ENCODE measurements at regions not wholly inside any gene's neighbourhood (a gene's known extent, or its start where the extent isn't known, plus 50 kb on each side); places are given as distances from the start of the nearest gene placed in this dataset.

GRCh38 chr13:24052547-24053518, 107.7 kb upstream of the SPATA13 start:
- H3K9me3 ChIP-seq (ENCODE audit: insufficient read depth, low read depth, low read length): no peaks in the 10 kb centered on the region
- H3K9me2 ChIP-seq (replicated peaks; ENCODE audit: low read depth, low read length): no peaks in the 10 kb centered on the region
- H3K27me3 ChIP-seq (ENCODE audit: insufficient read depth, low read length, poor library complexity, severe bottlenecking): no peaks in the 10 kb centered on the region
- no peak overlapping the region for H3K9ac ChIP-seq (ENCODE audit: low read depth, low read length, poor library complexity, severe bottlenecking)
- H3K4me1 ChIP-seq (ENCODE audit: insufficient read depth, low read length, poor library complexity, severe bottlenecking): no peaks in the 10 kb centered on the region
- H3K36me3 ChIP-seq (ENCODE audit: insufficient read depth, low read length): no peaks in the 10 kb centered on the region
- TF ChIP-seq CTCF (conservative IDR thresholded peaks at IDR 0.05; ENCODE audit: low read length) (no peak), EZH2phosphoT487 (IDR thresholded peaks at IDR 0.05; ENCODE audit: borderline replicate concordance) (no peak)
- no peaks in the 10 kb centered on the region for H4K20me1 ChIP-seq (ENCODE audit: insufficient read depth, low read length, poor library complexity, severe bottlenecking)
- no peak overlapping the region for H2AFZ ChIP-seq (ENCODE audit: low read length)
- H3K79me2 ChIP-seq (ENCODE audit: insufficient read depth, low read length): no peaks in the 10 kb centered on the region
- no peak overlapping the region for H3K4me3 ChIP-seq (ENCODE audit: low read length, poor library complexity, severe bottlenecking)
- H3K4me2 ChIP-seq (ENCODE audit: low read depth, low read length, poor library complexity, severe bottlenecking): no peak overlapping the region
- H3F3A ChIP-seq (ENCODE audit: low read depth): no peaks in the 10 kb centered on the region

- no peaks in the 10 kb centered on the region for H3K79me2 ChIP-seq (ENCODE audit: insufficient read depth, low read length)
- H3K9me3 ChIP-seq (ENCODE audit: insufficient read depth, low read depth, low read length): no peaks in the 10 kb centered on the region
- H3F3A ChIP-seq (ENCODE audit: low read depth): no peaks in the 10 kb centered on the region
- H3K4me2 ChIP-seq (ENCODE audit: low read depth, low read length, poor library complexity, severe bottlenecking): peak overlapping the region; percentile 19
- no peaks in the 10 kb centered on the region for H3K4me1 ChIP-seq (ENCODE audit: insufficient read depth, low read length, poor library complexity, severe bottlenecking)
- TF ChIP-seq EZH2phosphoT487 (IDR thresholded peaks at IDR 0.05; ENCODE audit: borderline replicate concordance) (no peak), CTCF (conservative IDR thresholded peaks at IDR 0.05; ENCODE audit: low read length) (peak; percentile 93)
- no peak overlapping the region for H3K4me3 ChIP-seq (ENCODE audit: low read length, poor library complexity, severe bottlenecking)
- H3K36me3 ChIP-seq (ENCODE audit: insufficient read depth, low read length): no peaks in the 10 kb centered on the region
- no peaks in the 10 kb centered on the region for H3K9me2 ChIP-seq (replicated peaks; ENCODE audit: low read depth, low read length)
- H2AFZ ChIP-seq (ENCODE audit: low read length): no peak overlapping the region
- H3K9ac ChIP-seq (ENCODE audit: low read depth, low read length, poor library complexity, severe bottlenecking): no peak overlapping the region
- no peaks in the 10 kb centered on the region for H3K27me3 ChIP-seq (ENCODE audit: insufficient read depth, low read length, poor library complexity, severe bottlenecking)
- no peaks in the 10 kb centered on the region for H4K20me1 ChIP-seq (ENCODE audit: insufficient read depth, low read length, poor library complexity, severe bottlenecking)
Observed at GRCh38 chr13:24053519-24054251, 106.8 kb upstream of the SPATA13 start.

- Histone ChIP-seq H3K4me3 (ENCODE audit: low read length, poor library complexity, severe bottlenecking) (no peak overlapping the region), H3K9me3 (ENCODE audit: insufficient read depth, low read depth, low read length) (no peaks in the 10 kb centered on the region), H3K4me2 (ENCODE audit: low read depth, low read length, poor library complexity, severe bottlenecking) (no peak overlapping the region), H3K36me3 (ENCODE audit: insufficient read depth, low read length) (no peaks in the 10 kb centered on the region), H3K9me2 (replicated peaks; ENCODE audit: low read depth, low read length) (no peaks in the 10 kb centered on the region), H3F3A (ENCODE audit: low read depth) (no peaks in the 10 kb centered on the region), H3K9ac (ENCODE audit: low read depth, low read length, poor library complexity, severe bottlenecking) (no peak overlapping the region), H4K20me1 (ENCODE audit: insufficient read depth, low read length, poor library complexity, severe bottlenecking) (no peaks in the 10 kb centered on the region), H3K27me3 (ENCODE audit: insufficient read depth, low read length, poor library complexity, severe bottlenecking) (no peaks in the 10 kb centered on the region), H3K79me2 (ENCODE audit: insufficient read depth, low read length) (no peaks in the 10 kb centered on the region), H2AFZ (ENCODE audit: low read length) (no peak overlapping the region), H3K4me1 (ENCODE audit: insufficient read depth, low read length, poor library complexity, severe bottlenecking) (peaks cover 8% of the 10 kb centered on the region)
- TF ChIP-seq EZH2phosphoT487 (IDR thresholded peaks at IDR 0.05; ENCODE audit: borderline replicate concordance): no peak
- no peak for TF ChIP-seq CTCF (conservative IDR thresholded peaks at IDR 0.05; ENCODE audit: low read length)
Observed at GRCh38 chr13:24056616-24057137, 103.8 kb upstream of the SPATA13 start.

All from Loucy (cell line).